Central memory CD4-positive, alpha-beta T cell (primary cell): ENCODE measurements at regions not wholly inside any gene's neighbourhood (a gene's known extent, or its start where the extent isn't known, plus 50 kb on each side); places are given as distances from the start of the nearest gene placed in this dataset.

Experiments
- DNase-seq: peaks from one replicate; pipeline ENCODE4 v3.0.0; 2022

GRCh38 chr10:25661632-25662031 lies 272.4 kb upstream of the MYO3A start:
- no peak for DNase-seq

GRCh38 chr10:25666276-25666675 lies 267.8 kb upstream of the MYO3A start:
- no peak for DNase-seq

GRCh38 chr10:25675204-25675603 lies 258.8 kb upstream of the MYO3A start:
- no peak for DNase-seq

- no peak for DNase-seq
Measured at GRCh38 chr10:25675615-25676014, 258.4 kb upstream of the MYO3A start.

- no peak for DNase-seq
Measured at GRCh38 chr10:25678220-25678619, 255.8 kb upstream of the MYO3A start.

GRCh38 chr10:25678666-25679065 lies 255.4 kb upstream of the MYO3A start:
- DNase-seq, result no peak

GRCh38 chr10:25682203-25682851 lies 251.7 kb upstream of the MYO3A start:
- DNase-seq, result no peak

GRCh38 chr10:25683344-25683743 lies 250.7 kb upstream of the MYO3A start:
- DNase-seq, result no peak

- no peak for DNase-seq
Measured at GRCh38 chr10:25687521-25687920, 246.5 kb upstream of the MYO3A start.

GRCh38 chr10:25689346-25690100 lies 244.5 kb upstream of the MYO3A start:
- no peak for DNase-seq

GRCh38 chr10:25692761-25693160 lies 241.3 kb upstream of the MYO3A start:
- no peak for DNase-seq

- no peak for DNase-seq
Measured at GRCh38 chr10:25694206-25694933, 239.7 kb upstream of the MYO3A start.

- DNase-seq, result no peak
Measured at GRCh38 chr10:25694971-25695370, 239.1 kb upstream of the MYO3A start.

GRCh38 chr10:25695586-25695985 lies 238.4 kb upstream of the MYO3A start:
- DNase-seq, result no peak

GRCh38 chr10:25696013-25696708 lies 237.9 kb upstream of the MYO3A start:
- no peak for DNase-seq

- DNase-seq, result no peak
Measured at GRCh38 chr10:25697412-25697811, 236.6 kb upstream of the MYO3A start.

- no peak for DNase-seq
Measured at GRCh38 chr10:25698638-25699037, 235.4 kb upstream of the MYO3A start.

GRCh38 chr10:25699631-25700030 lies 234.4 kb upstream of the MYO3A start:
- DNase-seq, result no peak

GRCh38 chr10:25701652-25702051 lies 232.4 kb upstream of the MYO3A start:
- DNase-seq, result no peak

- no peak for DNase-seq
Measured at GRCh38 chr10:25704622-25705021, 229.4 kb upstream of the MYO3A start.

GRCh38 chr10:25707572-25707971 lies 226.5 kb upstream of the MYO3A start:
- no peak for DNase-seq

GRCh38 chr10:25707976-25708671 lies 225.9 kb upstream of the MYO3A start:
- DNase-seq, result no peak

- DNase-seq, result no peak
Measured at GRCh38 chr10:25713894-25714240, 220.2 kb upstream of the MYO3A start.
